Naive thymus-derived CD8-positive, alpha-beta T cell (primary cell): ENCODE measurements at regions not wholly inside any gene's neighbourhood (a gene's known extent, or its start where the extent isn't known, plus 50 kb on each side); places are given as distances from the start of the nearest gene placed in this dataset.
"Not testable (repeated sequence)": the region's sequence is repeated elsewhere in the genome, so short reads cannot be mapped to it uniquely, and the experiment has no call there.

ENCODE experiments used
- ATAC-seq, 2 donors: fragments of 150-1000 bp; cut with Tn5 transposase in 1 of 2; sonication (Bioruptor Pico), chemical (Tn5 transposase) in 1 of 2; 1 replicate in 1 of 2; 2 replicates in 1 of 2; pipeline ENCODE4 v1.10.0; 2021; ENCODE audit warnings: mild to moderate bottlenecking in 2 of 2, moderate library complexity in 2 of 2
- POLR2A ChIA-PET: fragments of 350-600 bp; sonication (Branson Sonifier 250); formaldehyde crosslinking; loops from one replicate; lab custom pipeline; 2021; ENCODE audit warnings: antibody characterized with exemption; lab: Charles Lee
- DNase-seq, 10 donors: peaks; one replicate each; pipeline versions ENCODE4 v3.0.0 to v3.0.0-alpha.2; 2020 to 2022
- H3K27ac Mint-ChIP-seq, 10 donors: one replicate each; pipeline ENCODE4 v1.8.0; 2020 to 2022; ENCODE audit warnings: mild to moderate bottlenecking in 10 of 10, mixed read lengths in 10 of 10, moderate library complexity in 4 of 10, inconsistent platforms in 1 of 10
- H3K27me3 Mint-ChIP-seq, 5 donors: one replicate each; pipeline ENCODE4 v1.8.0; 2021 to 2022; ENCODE audit warnings: mixed read lengths in 5 of 5
- H3K36me3 Mint-ChIP-seq, 3 donors: one replicate each; pipeline ENCODE4 v1.8.0; 2020 to 2022; ENCODE audit warnings: mixed read lengths in 3 of 3, mild to moderate bottlenecking in 2 of 3, inconsistent platforms in 1 of 3
- H3K4me1 Mint-ChIP-seq, 4 donors: one replicate each; pipeline ENCODE4 v1.8.0; 2021 to 2022; ENCODE audit warnings: mixed read lengths in 4 of 4
- H3K4me3 Mint-ChIP-seq, 10 donors: one replicate each; pipeline ENCODE4 v1.8.0; 2020 to 2022; ENCODE audit warnings: mild to moderate bottlenecking in 10 of 10, mixed read lengths in 10 of 10, moderate library complexity in 6 of 10, inconsistent platforms in 1 of 10
- H3K9me3 Mint-ChIP-seq, 9 donors: one replicate each; pipeline ENCODE4 v1.8.0; 2020 to 2022; ENCODE audit warnings: mixed read lengths in 9 of 9, mild to moderate bottlenecking in 3 of 9, inconsistent platforms in 1 of 9, moderate library complexity in 1 of 9

GRCh38 chr2:167814881-167815718 lies 432.3 kb downstream of the STK39 start:
- peaks cover 0 to 5% (median 0%) of the 10 kb centered on the region in 9 donors for H3K9me3 Mint-ChIP-seq
- DNase-seq (no peak), ATAC-seq (no peak)
- POLR2A ChIA-PET: no interaction called here
- no peak overlapping the region for H3K4me3 Mint-ChIP-seq
- H3K36me3 Mint-ChIP-seq: no peaks in the 10 kb centered on the region
- H3K4me1 Mint-ChIP-seq: no peaks in the 10 kb centered on the region
- peaks cover 0 to 8% (median 2%) of the 10 kb centered on the region in 5 donors for H3K27me3 Mint-ChIP-seq
- no peak overlapping the region for H3K27ac Mint-ChIP-seq

GRCh38 chr2:167814482-167814880 lies 432.9 kb downstream of the STK39 start:
- H3K36me3 Mint-ChIP-seq, ATAC-seq, H3K27ac Mint-ChIP-seq, POLR2A ChIA-PET, H3K4me1 Mint-ChIP-seq, H3K27me3 Mint-ChIP-seq, H3K9me3 Mint-ChIP-seq, H3K4me3 Mint-ChIP-seq, DNase-seq: not testable (repeated sequence)

GRCh38 chr2:167809799-167810198 lies 437.6 kb downstream of the STK39 start:
- Mint-ChIP-seq H3K9me3 (peaks cover 0 to 18% (median 6%) of the 10 kb centered on the region in 9 donors), H3K27me3 (peaks cover 0 to 14% (median 3%) of the 10 kb centered on the region in 5 donors)
- H3K27ac Mint-ChIP-seq, H3K4me3 Mint-ChIP-seq, POLR2A ChIA-PET, DNase-seq, ATAC-seq, H3K4me1 Mint-ChIP-seq, H3K36me3 Mint-ChIP-seq: not testable (repeated sequence)

- POLR2A ChIA-PET: no interaction called here
- no peak for DNase-seq
- H3K4me3 Mint-ChIP-seq: no peak overlapping the region
- peaks cover 0 to 17% (median 0%) of the 10 kb centered on the region in 5 donors for H3K27me3 Mint-ChIP-seq
- no peaks in the 10 kb centered on the region for H3K4me1 Mint-ChIP-seq
- H3K36me3 Mint-ChIP-seq: no peaks in the 10 kb centered on the region
- H3K27ac Mint-ChIP-seq: no peak overlapping the region
- ATAC-seq: no peak
- H3K9me3 Mint-ChIP-seq: peaks cover 0 to 12% (median 7%) of the 10 kb centered on the region in 9 donors
Measured at GRCh38 chr2:167803449-167803988, 443.9 kb downstream of the STK39 start.

- Mint-ChIP-seq H3K4me3 (no peak overlapping the region), H3K4me1 (no peaks in the 10 kb centered on the region), H3K27me3 (peaks cover 0 to 36% (median 2%) of the 10 kb centered on the region in 5 donors), H3K36me3 (no peaks in the 10 kb centered on the region), H3K9me3 (peaks cover 0 to 9% (median 5%) of the 10 kb centered on the region in 9 donors), H3K27ac (no peak overlapping the region)
- ATAC-seq (no peak), DNase-seq (no peak)
- POLR2A ChIA-PET: no interaction called here
Measured at GRCh38 chr2:167794554-167795255, 452.7 kb downstream of the STK39 start.

- H3K27me3 Mint-ChIP-seq: peaks cover 0 to 37% (median 2%) of the 10 kb centered on the region in 5 donors
- H3K27ac Mint-ChIP-seq: no peak overlapping the region
- H3K9me3 Mint-ChIP-seq: peaks cover 0 to 9% (median 5%) of the 10 kb centered on the region in 9 donors
Measured at GRCh38 chr2:167793725-167794124, 453.7 kb downstream of the STK39 start.

GRCh38 chr2:167792126-167792525 lies 455.3 kb downstream of the STK39 start:
- Mint-ChIP-seq H3K36me3 (no peaks in the 10 kb centered on the region), H3K4me3 (no peak overlapping the region), H3K4me1 (no peaks in the 10 kb centered on the region), H3K27ac (no peak overlapping the region), H3K27me3 (peaks cover 0 to 37% (median 5%) of the 10 kb centered on the region in 5 donors), H3K9me3 (peaks cover 0 to 9% (median 2%) of the 10 kb centered on the region in 9 donors)
- ATAC-seq: no peak
- no peak for DNase-seq
- POLR2A ChIA-PET: no interaction called here

More at GRCh38 chr2:167793725-167794124, 453.7 kb downstream of the STK39 start:
- DNase-seq (no peak), ATAC-seq (no peak)
- Mint-ChIP-seq H3K4me1 (no peaks in the 10 kb centered on the region), H3K36me3 (no peaks in the 10 kb centered on the region), H3K4me3 (no peak overlapping the region)
- POLR2A ChIA-PET: no interaction called here

- no peak for DNase-seq
- Mint-ChIP-seq H3K4me1 (no peaks in the 10 kb centered on the region), H3K9me3 (peaks cover 0 to 9% (median 0%) of the 10 kb centered on the region in 9 donors), H3K4me3 (no peak overlapping the region), H3K36me3 (no peaks in the 10 kb centered on the region), H3K27ac (no peak overlapping the region), H3K27me3 (peaks cover 0 to 37% (median 5%) of the 10 kb centered on the region in 5 donors)
- ATAC-seq: no peak
- POLR2A ChIA-PET: no interaction called here
Measured at GRCh38 chr2:167790781-167791450, 456.5 kb downstream of the STK39 start.

GRCh38 chr2:167790189-167790588 lies 457.2 kb downstream of the STK39 start:
- POLR2A ChIA-PET: no interaction called here
- H3K4me3 Mint-ChIP-seq: no peak overlapping the region
- no peaks in the 10 kb centered on the region for H3K36me3 Mint-ChIP-seq
- H3K27me3 Mint-ChIP-seq: peaks cover 0 to 37% (median 5%) of the 10 kb centered on the region in 5 donors
- ATAC-seq: no peak
- DNase-seq: no peak
- H3K9me3 Mint-ChIP-seq: peaks cover 0 to 9% (median 0%) of the 10 kb centered on the region in 9 donors
- H3K4me1 Mint-ChIP-seq: no peaks in the 10 kb centered on the region
- no peak overlapping the region for H3K27ac Mint-ChIP-seq

GRCh38 chr2:167787562-167787961 lies 459.8 kb downstream of the STK39 start:
- H3K36me3 Mint-ChIP-seq: no peaks in the 10 kb centered on the region
- H3K9me3 Mint-ChIP-seq: peaks cover 0 to 9% (median 0%) of the 10 kb centered on the region in 9 donors
- no peaks in the 10 kb centered on the region for H3K4me1 Mint-ChIP-seq
- ATAC-seq (no peak), DNase-seq (no peak)
- H3K4me3 Mint-ChIP-seq: no peak overlapping the region
- POLR2A ChIA-PET: no interaction called here
- peaks cover 0 to 21% (median 6%) of the 10 kb centered on the region in 5 donors for H3K27me3 Mint-ChIP-seq
- no peak overlapping the region for H3K27ac Mint-ChIP-seq

GRCh38 chr2:167787021-167787420 lies 460.4 kb downstream of the STK39 start:
- ATAC-seq: no peak
- DNase-seq: no peak
- Mint-ChIP-seq H3K4me1 (no peaks in the 10 kb centered on the region), H3K4me3 (no peak overlapping the region), H3K27ac (no peak overlapping the region), H3K27me3 (peaks cover 0 to 15% (median 6%) of the 10 kb centered on the region in 5 donors), H3K9me3 (peaks cover 0 to 9% (median 0%) of the 10 kb centered on the region in 9 donors), H3K36me3 (no peaks in the 10 kb centered on the region)
- POLR2A ChIA-PET: no interaction called here

GRCh38 chr2:167785606-167786216 lies 461.7 kb downstream of the STK39 start:
- ATAC-seq (no peak), DNase-seq (no peak)
- peaks cover 0 to 11% (median 6%) of the 10 kb centered on the region in 5 donors for H3K27me3 Mint-ChIP-seq
- H3K36me3 Mint-ChIP-seq: no peaks in the 10 kb centered on the region
- no peaks in the 10 kb centered on the region for H3K4me1 Mint-ChIP-seq
- no peak overlapping the region for H3K27ac Mint-ChIP-seq
- H3K4me3 Mint-ChIP-seq: no peak overlapping the region
- peaks cover 0 to 9% (median 0%) of the 10 kb centered on the region in 9 donors for H3K9me3 Mint-ChIP-seq
- POLR2A ChIA-PET: no interaction called here
